GM23338 (cell line): ENCODE measurements at regions not wholly inside any gene's neighbourhood (a gene's known extent, or its start where the extent isn't known, plus 50 kb on each side); places are given as distances from the start of the nearest gene placed in this dataset.

Experiments used
- ATAC-seq: fragments of 200-7000 bp; cut with Tn5 transposase; 3 replicates; pipeline ENCODE4 v1.9.1; 2020
- DNase-seq: peaks from one replicate; pipeline ENCODE4 v3.0.0-alpha.2; 2015; ENCODE audit warnings: low spot score
- H2AFZ ChIP-seq: fragments of 200-600 bp; sonication (generic); 2 replicates; pipeline ENCODE4 v1.8.0; 2016; ENCODE audit warnings: antibody characterized with exemption, mild to moderate bottlenecking, moderate library complexity
- H3F3A ChIP-seq: fragments of 200-600 bp; sonication (generic); replicated peaks from 2 replicates; pipeline ENCODE4 v1.8.0; 2017; ENCODE audit warnings: antibody characterized with exemption, mixed run types, low read depth
- H3K27ac ChIP-seq: fragments of 200-600 bp; sonication (generic); 2 replicates; pipeline ENCODE4 v1.6.1; 2016; ENCODE audit warnings: low read depth
- H3K27me3 ChIP-seq: fragments of 200-600 bp; sonication (generic); 2 replicates; pipeline ENCODE4 v1.8.0; 2016; ENCODE audit warnings: mild to moderate bottlenecking, mixed run types, moderate library complexity; ENCODE audit not compliant: insufficient read depth
- H3K36me3 ChIP-seq: fragments of 200-600 bp; sonication (generic); 2 replicates; pipeline ENCODE4 v1.8.0; 2016; ENCODE audit warnings: mild to moderate bottlenecking; ENCODE audit not compliant: insufficient read depth
- H3K4me1 ChIP-seq: fragments of 200-600 bp; sonication (generic); 2 replicates; pipeline ENCODE4 v1.8.0; 2016; ENCODE audit warnings: mild to moderate bottlenecking, moderate library complexity; ENCODE audit not compliant: insufficient read depth
- H3K4me2 ChIP-seq: fragments of 200-600 bp; sonication (generic); 2 replicates; pipeline ENCODE4 v1.7.1; 2017; ENCODE audit warnings: mixed run types
- H3K4me3 ChIP-seq: fragments of 200-600 bp; sonication (generic); 2 replicates; pipeline ENCODE4 v1.6.1; 2016; ENCODE audit warnings: mixed run types
- H3K79me2 ChIP-seq: fragments of 200-600 bp; sonication (generic); replicated peaks from 2 replicates; pipeline ENCODE4 v1.8.0; 2017; ENCODE audit warnings: mild to moderate bottlenecking; ENCODE audit not compliant: insufficient read depth
- H3K9me2 ChIP-seq: fragments of 200-600 bp; sonication (generic); 2 replicates; pipeline ENCODE4 v1.8.0; 2017; ENCODE audit not compliant: insufficient read depth
- H4K20me1 ChIP-seq: fragments of 200-600 bp; sonication (generic); replicated peaks from 2 replicates; pipeline ENCODE4 v1.8.0; 2017; ENCODE audit warnings: mild to moderate bottlenecking; ENCODE audit not compliant: insufficient read depth
- H3K27ac Mint-ChIP-seq: 2 replicates; pipeline ENCODE4 v1.8.0; 2020; ENCODE audit warnings: inconsistent platforms, mild to moderate bottlenecking, moderate library complexity, mixed read lengths
- H3K27me3 Mint-ChIP-seq: 3 replicates; pipeline ENCODE4 v1.8.0; 2022; ENCODE audit warnings: low read depth, mild to moderate bottlenecking, moderate library complexity, mixed read lengths, inconsistent platforms; ENCODE audit not compliant: insufficient read depth, poor library complexity
- H3K36me3 Mint-ChIP-seq: 3 replicates; pipeline ENCODE4 v1.8.0; 2021; ENCODE audit warnings: low read depth, mild to moderate bottlenecking, inconsistent platforms, moderate library complexity, mixed read lengths
- H3K4me1 Mint-ChIP-seq: 3 replicates; pipeline ENCODE4 v1.8.0; 2020; ENCODE audit warnings: mild to moderate bottlenecking, inconsistent platforms, mixed read lengths
- H3K4me3 Mint-ChIP-seq: 3 replicates; pipeline ENCODE4 v1.8.0; 2021; ENCODE audit warnings: moderate library complexity, mild to moderate bottlenecking, inconsistent platforms, mixed read lengths
- H3K9me3 Mint-ChIP-seq: 3 replicates; pipeline ENCODE4 v1.8.0; 2020; ENCODE audit warnings: moderate library complexity, mild to moderate bottlenecking, inconsistent platforms, mixed read lengths
- CREB1 ChIP-seq: fragments of 250-450 bp; sonication (Bioruptor Pico); IDR thresholded peaks from 2 replicates; pipeline ENCODE4 v1.5.0; 2020; ENCODE audit warnings: low read depth, mild to moderate bottlenecking, moderate library complexity
- CTCF ChIP-seq, 2 experiments: fragments of 200-600 bp in 1 of 2; sonication (generic) in 1 of 2; conservative IDR thresholded peaks; 2 replicates each; pipeline versions ENCODE4 v1.5.1 to v1.6.1; 2016 to 2017; ENCODE audit warnings: antibody characterized with exemption in 2 of 2, low read depth in 2 of 2, mild to moderate bottlenecking in 2 of 2, moderate library complexity in 1 of 2
- ETS1 ChIP-seq: IDR thresholded peaks from 2 replicates; pipeline ENCODE4 v1.6.1; 2016; ENCODE audit warnings: antibody characterized with exemption
- EZH2 ChIP-seq: fragments of 200-600 bp; sonication (generic); IDR thresholded peaks from one replicate; pipeline ENCODE4 v1.8.0; 2017; ENCODE audit warnings: antibody characterized with exemption, mild to moderate bottlenecking, low read depth; ENCODE audit not compliant: unreplicated experiment
- EZH2phosphoT487 ChIP-seq: fragments of 200-600 bp; sonication (generic); IDR thresholded peaks from one replicate; pipeline ENCODE4 v1.8.1; 2018; ENCODE audit warnings: antibody characterized with exemption; ENCODE audit not compliant: unreplicated experiment
- JUNB ChIP-seq: IDR thresholded peaks from one replicate; pipeline ENCODE4 v1.6.1; 2016; ENCODE audit warnings: antibody characterized with exemption; ENCODE audit not compliant: unreplicated experiment
- POLR2AphosphoS5 ChIP-seq: IDR thresholded peaks from 2 replicates; pipeline ENCODE4 v1.6.1; 2016; ENCODE audit warnings: antibody characterized with exemption, low read depth
- STAT1 ChIP-seq: IDR thresholded peaks from one replicate; pipeline ENCODE4 v1.6.1; 2016; ENCODE audit warnings: antibody characterized with exemption; ENCODE audit not compliant: unreplicated experiment
- ZNF114 ChIP-seq: fragments of 250-450 bp; sonication (Bioruptor Pico); IDR thresholded peaks from 2 replicates; pipeline ENCODE4 v1.5.0; 2020; ENCODE audit warnings: mild to moderate bottlenecking, moderate library complexity
- ZNF331 ChIP-seq: fragments of 250-450 bp; sonication (Bioruptor Pico); IDR thresholded peaks from 2 replicates; pipeline ENCODE4 v1.5.0; 2020; ENCODE audit warnings: low read depth, mild to moderate bottlenecking, moderate library complexity
- ZNF462 ChIP-seq: fragments of 250-450 bp; sonication (Bioruptor Pico); IDR thresholded peaks from 2 replicates; pipeline ENCODE4 v1.5.0; 2020; ENCODE audit warnings: mild to moderate bottlenecking, moderate library complexity
- TF ChIP-seq, protein P1 (sequence below): IDR thresholded peaks from one replicate; pipeline ENCODE4 v1.6.1; 2018; ENCODE audit warnings: antibody characterized with exemption; ENCODE audit not compliant: unreplicated experiment

- TF ChIP-seq ZNF114 (CRISPR knock-in tag) = no peak
- no peak for TF ChIP-seq STAT1
- no peak for TF ChIP-seq ETS1
- no peak for TF ChIP-seq POLR2AphosphoS5
- TF ChIP-seq ZNF331 (CRISPR knock-in tag) = no peak
- TF ChIP-seq EZH2 = no peak
Observed at GRCh38 chr2:237178396-237178795, 92.7 kb downstream of the COPS8 start (continued).

- no peaks in the 10 kb centered on the region for H3K79me2 ChIP-seq
- Mint-ChIP-seq H3K4me3 (no peak overlapping the region), H3K27ac (no peak overlapping the region), H3K9me3 (peaks cover 2% of the 10 kb centered on the region; the same call in 2 of the 3 replicates), H3K4me1 (no peaks in the 10 kb centered on the region), H3K27me3 (peaks cover 2% of the 10 kb centered on the region), H3K36me3 (no peaks in the 10 kb centered on the region; the same call in 1 of the 3 replicates)
- no peak overlapping the region for H2AFZ ChIP-seq
- DNase-seq (no peak), ATAC-seq (no peak)
- no peaks in the 10 kb centered on the region for H3K4me1 ChIP-seq
- no peak overlapping the region for H3K4me3 ChIP-seq
- no peaks in the 10 kb centered on the region for H4K20me1 ChIP-seq
- H3F3A ChIP-seq = no peaks in the 10 kb centered on the region
- H3K9me2 ChIP-seq = 0 out of 2 replicates have a peak, but pooled peaks cover 4% of the 10 kb centered on the region
- no peaks in the 10 kb centered on the region for H3K36me3 ChIP-seq
- no peaks in the 10 kb centered on the region for H3K27me3 ChIP-seq
- no peak overlapping the region for H3K27ac ChIP-seq
- H3K4me2 ChIP-seq = no peak overlapping the region
- TF ChIP-seq CREB1 (CRISPR knock-in tag) (no peak), EZH2phosphoT487 (no peak), ZNF462 (CRISPR knock-in tag) (no peak), JUNB (no peak), ZNF114 (CRISPR knock-in tag) (no peak), ETS1 (no peak), ZNF331 (CRISPR knock-in tag) (no peak), CTCF (conservative IDR thresholded peaks at IDR 0.05; ENCODE audit: low read depth in 2 of 2) (no peak)
- TF ChIP-seq, protein P1, sequence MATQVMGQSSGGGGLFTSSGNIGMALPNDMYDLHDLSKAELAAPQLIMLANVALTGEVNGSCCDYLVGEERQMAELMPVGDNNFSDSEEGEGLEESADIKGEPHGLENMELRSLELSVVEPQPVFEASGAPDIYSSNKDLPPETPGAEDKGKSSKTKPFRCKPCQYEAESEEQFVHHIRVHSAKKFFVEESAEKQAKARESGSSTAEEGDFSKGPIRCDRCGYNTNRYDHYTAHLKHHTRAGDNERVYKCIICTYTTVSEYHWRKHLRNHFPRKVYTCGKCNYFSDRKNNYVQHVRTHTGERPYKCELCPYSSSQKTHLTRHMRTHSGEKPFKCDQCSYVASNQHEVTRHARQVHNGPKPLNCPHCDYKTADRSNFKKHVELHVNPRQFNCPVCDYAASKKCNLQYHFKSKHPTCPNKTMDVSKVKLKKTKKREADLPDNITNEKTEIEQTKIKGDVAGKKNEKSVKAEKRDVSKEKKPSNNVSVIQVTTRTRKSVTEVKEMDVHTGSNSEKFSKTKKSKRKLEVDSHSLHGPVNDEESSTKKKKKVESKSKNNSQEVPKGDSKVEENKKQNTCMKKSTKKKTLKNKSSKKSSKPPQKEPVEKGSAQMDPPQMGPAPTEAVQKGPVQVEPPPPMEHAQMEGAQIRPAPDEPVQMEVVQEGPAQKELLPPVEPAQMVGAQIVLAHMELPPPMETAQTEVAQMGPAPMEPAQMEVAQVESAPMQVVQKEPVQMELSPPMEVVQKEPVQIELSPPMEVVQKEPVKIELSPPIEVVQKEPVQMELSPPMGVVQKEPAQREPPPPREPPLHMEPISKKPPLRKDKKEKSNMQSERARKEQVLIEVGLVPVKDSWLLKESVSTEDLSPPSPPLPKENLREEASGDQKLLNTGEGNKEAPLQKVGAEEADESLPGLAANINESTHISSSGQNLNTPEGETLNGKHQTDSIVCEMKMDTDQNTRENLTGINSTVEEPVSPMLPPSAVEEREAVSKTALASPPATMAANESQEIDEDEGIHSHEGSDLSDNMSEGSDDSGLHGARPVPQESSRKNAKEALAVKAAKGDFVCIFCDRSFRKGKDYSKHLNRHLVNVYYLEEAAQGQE = no peak
Observed at GRCh38 chr2:237179161-237179560, 93.5 kb downstream of the COPS8 start.
